GM12873 (cell line): ENCODE measurements at regions not wholly inside any gene's neighbourhood (a gene's known extent, or its start where the extent isn't known, plus 50 kb on each side); places are given as distances from the start of the nearest gene placed in this dataset.

Source experiments
- CTCF ChIP-seq: IDR thresholded peaks from 2 replicates; pipeline ENCODE4 v1.5.1; 2012; ENCODE audit warnings: low read depth, mild to moderate bottlenecking, moderate library complexity, low read length, control low read depth; ENCODE audit not compliant: insufficient read depth; ENCODE audit errors: missing control alignments

- TF ChIP-seq CTCF: no peak
These were observed 77.4 kb upstream of the XCR1 start for GRCh38 chr3:46104706-46105105.

- no peak for TF ChIP-seq CTCF
These were observed 75.5 kb upstream of the XCR1 start for GRCh38 chr3:46102780-46103130.

- TF ChIP-seq CTCF: no peak
These were observed 74.9 kb upstream of the XCR1 start for GRCh38 chr3:46102059-46102779.

- TF ChIP-seq CTCF: no peak
These were observed 73.5 kb upstream of the XCR1 start for GRCh38 chr3:46100812-46101211.

- no peak for TF ChIP-seq CTCF
These were observed 71.1 kb upstream of the XCR1 start for GRCh38 chr3:46098319-46098761.

GRCh38 chr3:46097691-46098241 is 70.5 kb upstream of the XCR1 start:
- no peak for TF ChIP-seq CTCF

GRCh38 chr3:46096781-46097180 is 69.5 kb upstream of the XCR1 start:
- TF ChIP-seq CTCF: no peak
